ENCODE measurements at regions not wholly inside any gene's neighbourhood (a gene's known extent, or its start where the extent isn't known, plus 50 kb on each side); places are given as distances from the start of the nearest gene placed in this dataset.

DNA sequence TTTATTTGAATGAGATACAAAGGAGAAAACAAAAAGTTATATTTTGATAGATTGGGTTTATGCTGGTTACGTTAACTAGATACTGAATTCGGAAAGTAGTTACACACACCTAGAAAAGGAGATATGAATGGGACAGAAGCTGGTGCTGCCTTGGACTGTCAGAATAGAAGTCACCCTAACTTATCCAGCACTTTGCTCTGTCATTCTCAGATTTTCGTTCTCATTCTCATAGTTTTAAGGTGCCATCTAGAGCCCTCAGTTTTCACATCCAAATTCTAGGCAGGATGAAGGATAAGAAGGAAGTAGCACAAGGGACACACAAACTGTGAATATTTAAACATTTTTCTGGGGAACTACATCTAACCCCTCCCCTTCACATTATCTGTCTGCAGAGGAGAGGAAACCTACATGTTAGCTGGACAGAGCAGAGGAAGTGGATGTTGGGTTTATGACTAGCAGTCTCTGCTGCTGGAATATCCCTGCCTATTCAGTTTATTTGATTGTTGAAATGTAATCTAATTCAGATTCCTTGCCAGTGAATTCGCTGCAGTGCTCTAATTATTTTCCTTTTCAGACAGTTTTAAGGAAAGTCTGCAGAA lies 521.9 kb downstream of the FAT4 start:
- Histone ChIP-seq H3K9ac (ENCODE audit: insufficient read depth, low read length) (no peak overlapping the region), H3K4me1 (ENCODE audit: control insufficient read depth, extremely low read depth, insufficient read depth, low read length) (no peaks in the 10 kb centered on the region), H2AFZ (ENCODE audit: low read length) (no peak overlapping the region), H3K27me3 (ENCODE audit: control insufficient read depth, insufficient read depth, low read length) (no peaks in the 10 kb centered on the region), H3K79me2 (ENCODE audit: control insufficient read depth, insufficient read depth, low read length) (no peaks in the 10 kb centered on the region), H3K27ac (ENCODE audit: insufficient read depth, low read length) (no peak overlapping the region), H3K9me3 (ENCODE audit: control insufficient read depth, insufficient read depth, low read depth, low read length) (no peaks in the 10 kb centered on the region), H3K4me3 (replicated peaks in 1 of 4; ENCODE audit: control extremely low read depth in 1 of 4, insufficient read depth in 1 of 4, low read depth in 3 of 4, low read length in 4 of 4) (no peak overlapping the region), H3K36me3 (ENCODE audit: control insufficient read depth, insufficient read depth, low read length) (no peaks in the 10 kb centered on the region), H3K4me2 (ENCODE audit: extremely low read depth, insufficient read depth, low read length) (no peak overlapping the region), H4K20me1 (ENCODE audit: control insufficient read depth, extremely low read depth, insufficient read depth, low read length) (no peaks in the 10 kb centered on the region)
- TF ChIP-seq EZH2 (IDR thresholded peaks at IDR 0.05; ENCODE audit: low read length, missing control alignments): no peak
- TF ChIP-seq, protein P1, sequence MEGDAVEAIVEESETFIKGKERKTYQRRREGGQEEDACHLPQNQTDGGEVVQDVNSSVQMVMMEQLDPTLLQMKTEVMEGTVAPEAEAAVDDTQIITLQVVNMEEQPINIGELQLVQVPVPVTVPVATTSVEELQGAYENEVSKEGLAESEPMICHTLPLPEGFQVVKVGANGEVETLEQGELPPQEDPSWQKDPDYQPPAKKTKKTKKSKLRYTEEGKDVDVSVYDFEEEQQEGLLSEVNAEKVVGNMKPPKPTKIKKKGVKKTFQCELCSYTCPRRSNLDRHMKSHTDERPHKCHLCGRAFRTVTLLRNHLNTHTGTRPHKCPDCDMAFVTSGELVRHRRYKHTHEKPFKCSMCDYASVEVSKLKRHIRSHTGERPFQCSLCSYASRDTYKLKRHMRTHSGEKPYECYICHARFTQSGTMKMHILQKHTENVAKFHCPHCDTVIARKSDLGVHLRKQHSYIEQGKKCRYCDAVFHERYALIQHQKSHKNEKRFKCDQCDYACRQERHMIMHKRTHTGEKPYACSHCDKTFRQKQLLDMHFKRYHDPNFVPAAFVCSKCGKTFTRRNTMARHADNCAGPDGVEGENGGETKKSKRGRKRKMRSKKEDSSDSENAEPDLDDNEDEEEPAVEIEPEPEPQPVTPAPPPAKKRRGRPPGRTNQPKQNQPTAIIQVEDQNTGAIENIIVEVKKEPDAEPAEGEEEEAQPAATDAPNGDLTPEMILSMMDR (conservative IDR thresholded peaks at IDR 0.05 in 1 of 2, IDR thresholded peaks at IDR 0.05 in 1 of 2; ENCODE audit: low read depth in 1 of 2, low read length in 2 of 2): no peak
- DNase-seq (ENCODE audit: low read depth in 2 of 2): peak in 1 of 2 donors; percentile 10

DNA sequence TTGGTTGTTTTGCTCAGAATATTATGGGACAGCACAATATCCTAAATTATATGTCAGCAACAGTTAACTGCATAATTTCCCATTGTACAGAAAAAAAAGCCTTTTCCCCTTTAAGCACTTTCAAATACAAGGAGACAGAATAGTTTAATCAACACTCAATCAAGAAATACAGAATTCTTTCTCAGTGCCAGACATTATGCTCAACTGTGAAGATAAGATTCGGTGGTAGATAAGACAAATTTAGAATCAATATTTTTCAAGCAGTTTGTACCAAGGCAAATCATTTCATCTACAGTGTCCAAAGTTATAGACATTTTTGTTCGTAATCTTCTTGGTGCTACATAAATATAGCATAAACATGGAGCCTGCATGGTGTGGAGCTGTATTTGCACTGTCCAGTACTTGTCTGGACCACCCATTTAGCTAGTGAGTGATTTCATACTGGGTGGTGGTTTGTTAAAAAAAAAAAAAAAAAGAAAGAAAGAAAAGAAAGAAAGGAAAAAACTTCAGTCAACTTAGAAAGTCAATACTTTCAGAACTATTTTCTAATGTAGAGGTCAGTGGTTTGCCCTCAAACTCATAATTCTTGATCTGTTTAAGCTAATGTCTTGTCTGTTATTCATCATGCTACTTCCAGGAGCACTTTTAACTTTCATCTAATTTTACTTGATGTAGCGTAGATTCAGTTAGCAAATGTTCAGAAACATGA lies 522.9 kb downstream of the FAT4 start:
- no peak overlapping the region for H3K9ac ChIP-seq (ENCODE audit: insufficient read depth, low read length)
- peak; percentile 45 to 51 for DNase-seq (ENCODE audit: low read depth in 2 of 2)
- no peaks in the 10 kb centered on the region for H3K36me3 ChIP-seq (ENCODE audit: control insufficient read depth, insufficient read depth, low read length)
- no peak for TF ChIP-seq EZH2 (IDR thresholded peaks at IDR 0.05; ENCODE audit: low read length, missing control alignments)
- TF ChIP-seq, protein P1 (conservative IDR thresholded peaks at IDR 0.05 in 1 of 2, IDR thresholded peaks at IDR 0.05 in 1 of 2; ENCODE audit: low read depth in 1 of 2, low read length in 2 of 2): no peak
- no peaks in the 10 kb centered on the region for H3K4me1 ChIP-seq (ENCODE audit: control insufficient read depth, extremely low read depth, insufficient read depth, low read length)
- no peak overlapping the region for H3K4me3 ChIP-seq (replicated peaks in 1 of 4; ENCODE audit: control extremely low read depth in 1 of 4, insufficient read depth in 1 of 4, low read depth in 3 of 4, low read length in 4 of 4)
- H4K20me1 ChIP-seq (ENCODE audit: control insufficient read depth, extremely low read depth, insufficient read depth, low read length): no peaks in the 10 kb centered on the region
- no peak overlapping the region for H3K27ac ChIP-seq (ENCODE audit: insufficient read depth, low read length)
- no peaks in the 10 kb centered on the region for H3K9me3 ChIP-seq (ENCODE audit: control insufficient read depth, insufficient read depth, low read depth, low read length)
- peak overlapping the region; percentile 13 for H3K4me2 ChIP-seq (ENCODE audit: extremely low read depth, insufficient read depth, low read length)
- no peaks in the 10 kb centered on the region for H3K79me2 ChIP-seq (ENCODE audit: control insufficient read depth, insufficient read depth, low read length)
- no peak overlapping the region for H2AFZ ChIP-seq (ENCODE audit: low read length)
- H3K27me3 ChIP-seq (ENCODE audit: control insufficient read depth, insufficient read depth, low read length): no peaks in the 10 kb centered on the region

DNA sequence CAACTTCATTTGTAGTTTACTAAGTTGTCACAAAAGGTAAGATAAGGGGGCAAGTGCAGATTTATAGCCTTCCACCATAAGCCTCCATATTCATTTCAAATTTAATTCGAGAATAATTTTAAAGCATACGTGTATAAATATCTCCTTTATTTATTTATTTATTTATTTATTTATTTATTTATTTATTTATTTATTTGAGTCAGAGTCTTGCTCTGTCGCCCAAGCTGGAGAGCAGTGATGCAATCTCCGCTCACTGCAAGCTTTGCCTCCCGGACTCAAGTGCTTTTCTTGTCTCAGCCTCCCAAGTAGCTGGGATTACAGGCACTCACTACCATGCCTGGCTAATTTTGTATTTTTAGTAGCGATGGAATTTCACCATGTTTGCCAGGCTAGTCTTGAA lies 523.4 kb downstream of the FAT4 start:
- DNase-seq (ENCODE audit: low read depth in 2 of 2): no peak

More for the DNA sequence above, 523.4 kb downstream of the FAT4 start:
- no peak overlapping the region for H3K27ac ChIP-seq (ENCODE audit: insufficient read depth, low read length)
- no peaks in the 10 kb centered on the region for H3K9me3 ChIP-seq (ENCODE audit: control insufficient read depth, insufficient read depth, low read depth, low read length)
- no peaks in the 10 kb centered on the region for H3K4me1 ChIP-seq (ENCODE audit: control insufficient read depth, extremely low read depth, insufficient read depth, low read length)
- no peak overlapping the region for H2AFZ ChIP-seq (ENCODE audit: low read length)
- no peaks in the 10 kb centered on the region for H4K20me1 ChIP-seq (ENCODE audit: control insufficient read depth, extremely low read depth, insufficient read depth, low read length)
- no peaks in the 10 kb centered on the region for H3K79me2 ChIP-seq (ENCODE audit: control insufficient read depth, insufficient read depth, low read length)
- no peaks in the 10 kb centered on the region for H3K36me3 ChIP-seq (ENCODE audit: control insufficient read depth, insufficient read depth, low read length)
- peak overlapping the region; percentile 13 for H3K4me2 ChIP-seq (ENCODE audit: extremely low read depth, insufficient read depth, low read length)
- no peak for TF ChIP-seq EZH2 (IDR thresholded peaks at IDR 0.05; ENCODE audit: low read length, missing control alignments)
- TF ChIP-seq, protein P1 (conservative IDR thresholded peaks at IDR 0.05 in 1 of 2, IDR thresholded peaks at IDR 0.05 in 1 of 2; ENCODE audit: low read depth in 1 of 2, low read length in 2 of 2): no peak
- H3K4me3 ChIP-seq (replicated peaks in 1 of 4; ENCODE audit: control extremely low read depth in 1 of 4, insufficient read depth in 1 of 4, low read depth in 3 of 4, low read length in 4 of 4): no peak overlapping the region
- no peaks in the 10 kb centered on the region for H3K27me3 ChIP-seq (ENCODE audit: control insufficient read depth, insufficient read depth, low read length)
- H3K9ac ChIP-seq (ENCODE audit: insufficient read depth, low read length): no peak overlapping the region

Measured in fibroblast of lung (primary cell).